ENCODE measurements at regions not wholly inside any gene's neighbourhood (a gene's known extent, or its start where the extent isn't known, plus 50 kb on each side); places are given as distances from the start of the nearest gene placed in this dataset.

GRCh38 chr9:89839952-89840351 lies 235.1 kb downstream of the GADD45G start:
- no peak for TF ChIP-seq CTCF (optimal IDR thresholded peaks at IDR 0.05 in 1 of 3, IDR thresholded peaks at IDR 0.05 in 1 of 3, conservative IDR thresholded peaks at IDR 0.05 in 1 of 3; ENCODE audit: extremely low read depth in 1 of 3, insufficient read depth in 2 of 3, low read length in 3 of 3)
- TF ChIP-seq EZH2 (IDR thresholded peaks at IDR 0.05; ENCODE audit: low read length): no peak

Data from keratinocyte (primary cell).